Stimulated activated CD4-positive, alpha-beta T cell treated with anti-CD3 and anti-CD28 coated beads, Interleukin-1b, Interleukin-23, amount 100 ng/mL, for 24 hours (primary cell): ENCODE measurements at regions not wholly inside any gene's neighbourhood (a gene's known extent, or its start where the extent isn't known, plus 50 kb on each side); places are given as distances from the start of the nearest gene placed in this dataset.

Experiments
- DNase-seq, 4 experiments: peaks; one replicate each; pipeline ENCODE4 v3.0.0-alpha.2; 2020; ENCODE audit warnings: low read depth in 4 of 4, low spot score in 1 of 4

DNA sequence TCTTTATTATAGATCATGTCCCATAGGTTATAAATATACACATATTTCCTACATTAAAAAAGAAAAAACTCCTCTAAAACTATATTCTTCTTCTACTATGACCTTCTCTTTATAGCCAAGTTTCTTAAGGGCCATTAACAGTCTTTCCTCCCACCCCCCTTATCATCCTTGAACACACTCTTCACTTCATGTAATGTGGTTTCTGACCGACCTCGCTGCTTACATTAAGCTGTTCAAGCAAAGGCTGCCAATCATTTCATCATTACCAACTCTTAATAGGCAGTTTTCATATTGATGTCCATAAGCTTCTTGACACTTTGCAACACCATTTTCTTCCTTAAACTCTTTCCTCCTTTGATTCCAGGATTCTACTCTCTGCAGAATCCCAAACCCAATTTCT, 283.0 kb upstream of the PCSK5 start:
- no peak for DNase-seq

DNA sequence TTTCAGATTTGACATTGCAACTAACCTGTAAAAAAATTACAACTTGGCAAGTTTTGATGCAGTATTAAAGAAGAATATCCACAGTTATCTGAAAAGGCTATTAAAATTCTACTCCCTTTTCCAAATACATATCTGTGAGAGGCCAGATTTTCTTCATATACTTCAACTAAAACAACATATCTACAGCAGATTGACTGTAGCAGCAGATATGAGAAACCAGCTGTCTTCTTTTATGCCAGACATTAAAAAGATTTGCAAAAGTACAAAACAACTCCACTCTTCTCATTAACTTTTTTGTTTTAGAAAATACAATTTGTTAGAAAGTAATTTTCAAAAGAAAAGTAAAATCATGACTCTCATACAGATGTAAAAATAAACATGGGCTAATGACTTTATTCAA, 281.1 kb upstream of the PCSK5 start:
- DNase-seq, result no peak

DNA sequence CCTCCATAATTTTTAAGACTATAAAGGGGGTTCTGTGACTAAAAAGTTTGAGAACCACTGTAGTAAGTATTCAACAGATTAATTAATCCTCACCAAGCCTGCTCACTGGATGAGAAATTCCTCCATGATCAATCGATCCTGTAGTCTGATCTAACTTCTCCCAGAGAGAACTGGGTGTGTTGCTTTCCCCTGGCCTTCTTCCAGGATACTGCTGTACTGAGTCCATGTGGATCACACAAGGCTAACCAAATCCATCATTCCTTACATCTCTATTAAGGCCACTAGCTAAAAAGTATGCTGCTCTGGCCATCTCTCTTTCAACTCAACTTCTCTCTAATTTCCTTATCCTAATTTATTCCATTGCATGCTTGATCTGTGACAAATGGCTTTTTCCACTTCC, 280.2 kb upstream of the PCSK5 start:
- DNase-seq, result no peak

DNA sequence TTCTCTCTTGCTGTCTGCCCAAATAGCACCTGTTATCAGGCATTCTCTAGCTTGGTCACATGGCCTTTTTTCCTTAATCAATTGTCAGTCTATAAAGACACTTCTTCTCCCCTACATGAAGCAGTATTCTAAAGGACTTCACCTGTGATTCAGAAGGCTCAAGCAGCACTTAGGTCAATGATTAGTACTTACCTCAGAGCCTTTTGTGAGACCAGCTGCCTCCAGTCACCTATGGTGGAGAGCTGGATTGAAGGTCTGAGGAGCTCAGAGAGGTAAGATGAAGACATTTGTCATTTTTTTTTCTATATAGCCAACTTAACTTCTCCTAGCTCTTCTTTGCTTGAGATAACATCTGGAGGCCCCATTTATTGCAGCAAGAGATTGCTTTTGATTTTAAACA, 278.3 kb upstream of the PCSK5 start:
- DNase-seq, result no peak

DNA sequence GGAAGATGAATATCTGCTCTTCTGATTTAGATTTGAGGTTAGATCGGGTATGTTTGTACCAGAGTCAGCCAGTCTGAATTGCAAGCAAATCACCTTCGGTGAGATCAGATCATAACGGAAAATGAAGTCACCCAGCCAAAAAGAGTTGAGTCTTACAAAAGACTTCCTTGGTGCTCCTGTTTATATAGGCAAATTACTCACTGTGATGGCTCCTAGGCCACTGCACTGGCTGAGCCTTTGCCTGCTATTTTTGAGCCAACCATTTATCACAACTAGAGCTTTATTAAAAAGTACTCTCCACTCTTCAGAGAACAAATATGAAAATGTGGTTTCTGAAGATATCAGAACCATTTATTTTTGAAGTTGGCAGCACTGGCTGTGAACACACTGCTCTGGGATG, 277.7 kb upstream of the PCSK5 start:
- DNase-seq, result no peak

DNA sequence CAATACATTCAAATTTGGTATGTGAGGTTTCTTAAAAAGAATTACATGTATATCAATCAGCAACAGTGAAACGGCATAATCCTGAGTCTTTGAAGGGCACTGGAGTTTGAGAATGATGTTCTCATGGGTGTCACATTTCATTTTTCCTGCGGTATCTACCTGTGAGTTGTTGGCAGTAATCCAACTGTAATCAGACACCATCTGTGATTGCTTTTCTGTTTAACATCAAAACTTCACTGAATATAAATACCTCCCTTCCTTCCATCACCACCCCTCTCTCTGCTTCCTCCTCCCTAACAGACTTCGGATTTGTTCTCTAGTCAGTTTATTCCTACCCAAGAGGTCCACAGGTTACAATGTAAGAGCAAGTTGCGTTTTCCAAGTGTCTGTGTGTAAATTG, 275.2 kb upstream of the PCSK5 start:
- no peak for DNase-seq

DNA sequence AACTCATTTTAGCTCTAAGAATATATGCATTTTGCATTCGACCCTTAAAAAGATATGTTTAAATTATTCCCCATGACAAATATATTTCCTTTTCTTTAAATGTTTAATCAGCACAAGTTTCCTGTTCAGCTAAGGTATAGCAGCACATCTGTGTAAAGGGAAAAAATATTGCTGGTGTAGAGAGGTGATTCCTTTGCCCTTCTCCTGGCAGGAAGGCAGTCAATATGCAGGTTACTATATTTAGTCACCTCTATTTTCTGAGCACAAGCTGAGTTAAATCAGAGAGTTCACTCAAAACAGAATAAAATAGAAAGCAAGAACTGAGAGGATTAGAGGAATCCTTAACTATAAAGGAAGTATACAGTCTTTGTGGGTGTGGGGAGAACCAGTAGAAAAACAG, 274.4 kb upstream of the PCSK5 start:
- no peak for DNase-seq

DNA sequence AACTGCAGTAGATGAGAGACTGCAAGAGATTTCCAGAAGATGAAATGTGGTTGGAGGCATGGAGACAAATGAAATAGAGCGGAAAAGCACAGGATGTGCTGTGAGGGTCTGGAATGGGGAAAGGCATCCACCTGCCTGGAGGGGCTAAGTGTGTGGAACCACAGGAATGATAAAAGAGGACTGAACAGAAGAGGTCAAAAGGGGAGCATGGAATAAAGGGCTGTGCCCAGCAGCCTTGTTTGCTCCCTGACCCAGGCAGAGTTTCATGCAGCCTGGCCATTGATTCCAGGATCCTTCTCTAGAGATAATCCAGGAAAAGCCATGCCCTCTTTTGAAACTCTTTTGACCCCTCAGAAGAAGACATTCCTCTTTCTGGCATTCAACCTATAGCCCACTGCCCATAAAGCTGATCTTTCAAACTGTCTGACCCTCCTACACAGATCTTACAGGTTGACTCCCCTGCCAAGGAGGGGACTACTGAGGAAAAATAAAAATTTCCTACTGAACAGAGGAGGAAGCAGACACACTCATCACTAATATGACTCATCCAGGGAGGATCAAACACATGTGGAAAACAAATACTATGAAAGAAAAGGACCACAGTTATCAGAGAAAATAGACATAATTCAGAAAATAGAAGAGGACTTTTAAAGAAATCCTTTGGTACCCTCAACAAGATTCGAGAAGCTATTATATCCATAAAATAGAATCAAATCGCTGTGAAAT, 273.5 kb upstream of the PCSK5 start:
- no peak for DNase-seq

DNA sequence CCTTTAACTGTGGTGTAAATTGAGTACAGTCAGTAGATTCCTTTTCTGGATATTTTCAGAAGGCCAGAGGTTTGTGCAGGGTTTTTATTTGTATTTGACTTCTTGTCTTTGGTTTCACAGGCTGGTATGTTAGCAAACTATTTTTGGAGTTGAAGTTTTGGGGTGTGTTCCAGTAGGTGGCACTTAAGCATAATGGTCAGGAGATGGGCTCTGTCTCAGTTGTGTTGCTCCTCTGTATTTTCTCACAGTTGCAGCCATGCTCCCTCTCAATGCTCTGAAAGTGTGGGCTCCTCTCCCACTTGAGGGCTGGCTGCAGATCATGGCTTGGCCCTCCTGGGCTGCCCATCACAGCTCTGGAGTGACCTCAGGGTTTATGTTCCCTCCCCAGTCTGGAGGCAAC, 267.0 kb upstream of the PCSK5 start:
- no peak for DNase-seq

DNA sequence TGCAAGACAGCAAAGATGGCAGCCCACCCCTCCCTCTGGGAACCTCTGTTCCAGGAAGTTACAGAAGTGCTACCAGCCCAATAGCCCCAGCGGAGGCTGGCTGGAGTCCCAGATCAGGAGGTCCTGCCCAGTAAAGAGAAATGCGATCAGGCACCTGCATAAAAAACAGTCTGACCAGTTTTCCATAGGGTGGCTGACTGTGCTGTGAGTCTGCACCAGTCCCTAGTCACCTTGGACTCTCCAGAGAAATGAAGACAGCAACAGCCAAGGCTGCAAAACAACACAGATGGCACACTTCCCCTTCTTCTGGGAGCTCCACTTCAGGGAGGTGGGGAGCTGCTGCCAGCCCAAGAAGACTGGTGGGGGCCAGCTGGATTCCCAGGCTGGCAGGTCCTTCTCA, 265.5 kb upstream of the PCSK5 start:
- no peak for DNase-seq

DNA sequence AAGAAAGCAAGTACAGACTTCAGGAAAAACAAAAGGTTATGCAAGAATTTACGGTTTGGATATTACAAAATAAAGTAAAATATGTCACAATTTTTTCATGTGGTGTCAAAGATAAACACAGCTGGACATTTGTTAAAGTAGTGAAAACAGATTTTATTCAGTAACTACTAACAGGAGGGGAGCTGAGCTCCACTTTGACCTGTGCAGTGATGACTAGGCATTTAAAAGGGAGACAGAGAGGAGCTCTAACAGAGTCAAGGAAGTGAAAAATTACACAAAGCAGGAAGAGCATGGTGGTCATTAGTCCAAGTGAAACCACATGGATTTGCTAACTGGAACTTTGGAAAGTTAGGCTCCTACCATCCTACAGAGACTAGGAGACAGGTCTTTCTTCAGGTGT, 263.6 kb upstream of the PCSK5 start:
- DNase-seq, result no peak

DNA sequence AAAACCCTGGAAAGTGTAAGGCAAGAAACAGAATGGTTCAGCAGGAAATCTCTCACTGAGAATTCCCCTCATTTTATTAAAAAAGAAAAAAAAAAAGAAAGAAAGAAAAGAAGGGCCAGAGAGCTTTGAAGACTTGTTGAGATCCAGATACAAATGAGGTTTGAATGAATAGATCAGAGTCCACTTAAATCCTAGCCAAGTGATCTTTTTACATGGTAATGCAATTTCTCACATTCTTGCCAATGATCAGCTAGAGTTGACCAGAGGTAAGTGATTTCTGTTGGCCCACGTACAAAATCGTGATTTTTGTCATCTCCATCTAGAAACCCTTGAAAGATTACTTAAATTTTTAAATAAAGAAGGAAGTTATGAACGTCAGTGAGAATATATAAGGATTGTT, 261.5 kb upstream of the PCSK5 start:
- no peak for DNase-seq

DNA sequence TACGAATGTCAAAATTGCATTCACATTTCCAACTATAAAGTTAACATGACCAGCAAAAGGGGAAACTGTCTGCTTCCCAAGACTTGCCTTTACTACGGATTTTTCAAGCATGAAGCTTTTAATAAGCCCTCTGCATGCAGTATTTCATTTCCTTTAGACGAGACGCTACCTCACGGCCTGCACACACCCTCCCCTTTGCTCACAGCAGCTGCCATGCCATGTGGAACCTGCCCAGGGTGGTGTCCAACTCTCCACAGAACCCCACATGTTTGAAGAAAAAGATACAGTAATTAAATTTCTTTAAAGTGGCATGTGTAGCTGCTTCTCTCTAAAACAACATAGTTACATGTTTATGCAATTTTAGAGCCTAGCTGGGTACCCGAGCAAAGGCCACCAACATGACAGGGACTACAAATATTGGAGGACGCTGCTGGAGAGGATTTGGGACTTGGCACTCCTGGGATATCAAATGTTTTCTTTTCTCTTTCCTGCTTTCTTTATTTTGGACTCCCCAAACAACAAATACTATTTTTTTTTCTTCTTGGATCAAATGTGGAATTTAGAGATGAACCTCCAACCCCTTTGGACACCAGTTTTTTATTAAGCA, 256.9 kb upstream of the PCSK5 start:
- no peak for DNase-seq

DNA sequence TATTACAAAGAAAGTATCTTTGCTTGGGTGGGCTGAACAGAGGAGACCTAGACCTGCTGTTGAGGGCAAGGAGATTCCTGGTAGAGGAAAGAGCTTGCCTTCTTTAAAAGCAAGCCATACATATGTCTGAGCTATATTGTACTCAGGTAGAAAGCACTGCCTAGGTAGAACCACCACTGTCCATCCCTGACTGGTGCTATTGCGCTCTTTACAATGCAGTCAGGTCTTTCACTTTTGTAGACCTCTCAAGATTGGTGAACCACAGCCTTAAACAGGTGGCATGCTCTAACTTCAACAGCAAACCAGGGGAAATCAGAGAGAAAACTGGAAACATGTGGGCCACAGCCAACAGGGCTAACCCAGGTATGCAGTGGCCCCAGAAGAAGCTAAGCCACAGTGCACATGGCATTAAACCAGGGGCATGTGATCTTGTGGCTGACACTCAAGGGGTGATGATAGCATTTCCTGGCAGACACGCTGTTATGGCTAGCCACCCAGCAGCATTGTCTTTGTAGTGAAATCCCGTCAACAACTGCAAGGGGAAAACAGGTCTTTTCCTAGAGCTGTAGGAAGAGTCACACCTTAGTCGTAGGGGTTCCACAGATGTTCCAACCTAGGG, 253.9 kb upstream of the PCSK5 start:
- DNase-seq, result no peak

DNA sequence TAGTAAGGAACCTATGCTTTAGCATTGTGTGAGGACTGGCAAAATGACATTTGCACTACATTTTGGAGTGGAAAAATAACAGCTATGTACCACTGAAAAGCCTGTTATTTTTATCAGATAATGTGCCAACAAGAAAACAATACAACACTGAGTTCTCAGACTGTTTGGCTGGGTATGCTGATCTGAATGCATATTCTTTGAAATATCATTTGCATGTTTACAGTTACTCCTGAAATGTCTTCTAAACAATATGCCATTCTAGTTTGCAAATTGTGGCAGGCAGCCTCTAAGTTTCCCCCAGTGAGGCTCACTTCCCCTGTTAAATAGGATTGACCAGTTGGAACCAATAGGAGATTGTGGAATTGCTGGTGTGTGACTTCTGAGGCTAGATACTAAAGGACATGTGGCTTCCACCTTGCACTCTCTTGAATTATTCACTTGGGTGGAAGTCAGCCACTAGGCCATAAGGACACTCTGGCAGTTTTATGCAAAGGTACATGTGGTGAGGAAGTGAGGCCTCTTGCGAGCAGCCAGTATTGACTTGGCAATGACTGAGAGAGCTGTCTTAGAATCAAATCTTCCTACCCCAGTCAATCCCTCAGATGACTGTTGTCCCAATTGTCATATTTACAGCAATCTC, 250.4 kb upstream of the PCSK5 start:
- no peak for DNase-seq

DNA sequence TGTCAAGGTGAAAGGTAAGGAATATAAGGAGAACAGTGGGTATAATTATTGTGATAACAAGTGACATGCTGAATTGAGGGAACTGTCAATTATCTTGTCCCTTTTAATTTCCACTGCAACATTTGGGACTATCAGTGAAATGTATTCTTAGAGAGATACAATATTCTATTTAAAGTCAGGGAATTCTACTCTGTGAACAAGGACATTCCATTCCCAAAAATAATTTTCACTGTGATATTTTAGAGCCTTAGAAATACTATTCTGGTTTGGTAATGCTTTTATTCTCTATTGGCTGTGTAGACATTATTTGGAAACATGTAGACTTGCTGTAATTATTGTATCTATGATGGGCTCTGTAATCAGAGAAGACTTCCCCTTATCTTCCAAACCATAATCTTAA, 248.0 kb upstream of the PCSK5 start:
- no peak for DNase-seq

DNA sequence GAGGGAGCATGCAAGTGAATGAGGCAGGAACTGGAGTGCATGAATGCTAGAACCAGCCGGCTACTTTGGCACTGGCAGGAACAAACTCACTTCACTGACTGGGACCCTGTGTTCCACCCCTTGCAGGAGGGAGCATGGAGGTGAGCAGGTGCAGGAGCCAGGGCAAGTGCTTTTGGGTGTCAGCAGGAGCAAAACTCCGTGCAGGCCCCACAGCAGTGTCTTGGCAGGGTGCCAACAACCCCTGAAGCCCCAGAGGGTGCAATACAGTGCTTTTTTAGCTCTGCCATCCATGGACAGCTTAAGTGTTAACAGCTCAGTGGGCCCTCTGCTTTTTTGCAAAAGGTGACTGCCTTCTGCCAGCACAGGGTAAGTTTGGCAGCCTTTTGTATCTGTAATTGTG, 245.8 kb upstream of the PCSK5 start:
- DNase-seq, result no peak

DNA sequence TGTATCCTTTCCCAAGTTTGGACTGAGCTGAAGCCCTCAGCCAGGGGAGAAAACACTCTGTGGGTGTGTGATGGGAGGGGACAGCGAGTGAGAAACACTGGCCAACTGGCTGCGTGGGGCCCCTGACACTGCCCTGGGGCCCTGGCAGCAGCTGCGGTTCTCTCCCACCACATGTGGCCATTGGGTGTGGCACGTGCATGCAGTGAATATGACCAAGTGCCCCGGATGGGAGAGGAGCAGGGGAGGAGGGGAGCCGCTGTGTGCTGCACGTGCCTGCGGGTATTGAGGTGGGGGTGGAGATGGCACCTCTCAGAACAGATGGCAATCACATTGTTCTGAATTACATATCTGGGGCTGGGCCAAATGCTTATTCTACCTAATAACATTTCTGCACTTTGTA, 242.4 kb upstream of the PCSK5 start:
- DNase-seq, result no peak

DNA sequence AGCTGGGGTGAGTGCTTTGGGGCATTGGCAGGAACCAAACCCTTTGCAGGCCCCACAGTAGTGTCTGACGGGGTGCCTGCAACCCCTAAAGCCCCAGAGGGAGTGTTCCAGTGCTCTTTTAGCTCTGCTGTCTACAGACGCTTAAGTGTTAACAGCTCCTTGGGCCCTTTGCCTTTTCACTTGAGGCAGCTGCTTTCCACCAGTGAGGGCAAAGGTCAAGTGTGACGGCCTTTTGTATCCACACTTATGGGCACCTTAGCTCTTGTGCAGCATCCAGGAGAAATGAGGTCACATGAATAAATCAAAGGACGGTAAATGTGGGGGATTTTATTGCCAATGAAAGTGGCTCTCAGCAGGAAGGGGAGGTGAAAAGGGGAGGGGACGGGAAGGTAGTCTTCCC, 241.4 kb upstream of the PCSK5 start:
- DNase-seq, result no peak

DNA sequence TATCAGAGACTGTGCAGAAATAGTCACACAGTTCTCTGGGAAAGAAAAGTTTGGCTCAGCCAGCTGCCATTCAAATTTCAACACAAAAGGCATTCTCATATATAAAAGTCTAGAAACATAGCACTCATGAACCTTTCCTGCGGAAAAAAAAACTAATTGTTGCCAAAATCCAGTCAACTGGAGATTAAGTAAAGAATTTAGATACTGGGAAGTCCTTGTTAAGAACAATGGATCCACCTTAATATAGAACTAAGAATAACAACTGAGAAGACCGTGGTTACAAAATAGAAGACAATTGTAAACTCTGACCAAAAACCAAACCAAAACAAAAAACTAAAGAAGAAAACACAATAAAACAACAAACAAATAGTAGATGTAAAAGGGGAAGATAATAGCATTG, 238.8 kb upstream of the PCSK5 start:
- no peak for DNase-seq

DNA sequence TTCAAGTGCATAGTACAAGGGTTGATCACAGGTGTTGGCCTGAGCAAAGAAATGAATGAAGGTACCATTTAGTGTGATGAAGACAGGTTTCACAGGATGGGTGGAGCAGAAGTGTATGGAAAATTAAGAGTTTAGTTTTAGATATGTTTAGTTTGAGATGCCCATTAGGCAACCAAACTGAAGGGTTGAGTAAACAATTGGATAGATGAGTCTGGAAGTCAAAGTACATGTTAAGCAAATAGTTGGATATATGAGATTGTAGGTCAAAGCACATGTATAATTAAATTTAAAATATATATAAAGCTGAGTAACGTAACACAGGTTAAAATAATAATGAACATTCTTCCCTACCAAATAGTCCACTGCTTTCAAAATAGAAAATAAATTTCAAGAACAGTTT, 237.1 kb upstream of the PCSK5 start:
- no peak for DNase-seq

DNA sequence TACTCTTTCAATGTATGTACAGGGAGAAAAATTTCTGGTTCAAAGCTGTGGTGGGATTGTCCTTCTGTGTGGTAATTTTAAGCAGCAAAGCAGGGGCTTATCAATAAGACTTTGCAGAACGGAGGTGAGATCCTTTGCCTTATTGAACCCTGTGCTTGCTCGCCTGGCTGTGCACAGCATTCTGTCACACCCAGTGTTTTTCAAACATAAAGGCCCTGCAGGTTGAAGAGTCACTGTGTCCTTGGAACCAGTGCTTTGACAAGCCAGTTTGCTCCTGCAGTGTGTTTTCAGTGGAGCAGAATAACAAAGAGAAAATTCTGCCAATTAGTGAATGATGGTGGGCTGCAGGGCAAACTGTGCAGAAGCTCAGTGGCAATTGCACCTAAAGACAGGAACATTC, 236.7 kb upstream of the PCSK5 start:
- no peak for DNase-seq
